ENCODE measurements at regions not wholly inside any gene's neighbourhood (a gene's known extent, or its start where the extent isn't known, plus 50 kb on each side); places are given as distances from the start of the nearest gene placed in this dataset.
"Not testable (repeated sequence)": the region's sequence is repeated elsewhere in the genome, so short reads cannot be mapped to it uniquely, and the experiment has no call there.

DNA sequence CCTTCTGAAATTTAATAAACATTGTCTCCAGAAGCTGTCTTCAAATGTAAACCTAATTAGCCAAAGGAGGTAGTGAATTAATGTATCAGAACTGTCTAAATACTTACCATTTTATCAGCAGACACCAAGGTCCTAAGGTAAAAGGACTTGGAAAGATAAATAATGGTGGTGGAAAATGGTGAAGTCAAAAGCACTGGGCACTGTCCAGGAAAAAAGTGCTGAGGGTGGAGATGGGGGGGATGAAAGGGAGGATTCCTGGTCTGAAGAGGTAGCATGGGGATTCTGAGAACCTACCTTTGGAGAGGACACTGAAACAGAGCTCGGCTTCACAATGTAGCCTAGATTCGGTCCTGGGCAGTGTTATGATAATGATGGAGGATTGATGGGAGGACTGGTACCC lies 149.0 kb upstream of the DPH6 start:
- DNase-seq (ENCODE audit: low read depth), result no peak

DNA sequence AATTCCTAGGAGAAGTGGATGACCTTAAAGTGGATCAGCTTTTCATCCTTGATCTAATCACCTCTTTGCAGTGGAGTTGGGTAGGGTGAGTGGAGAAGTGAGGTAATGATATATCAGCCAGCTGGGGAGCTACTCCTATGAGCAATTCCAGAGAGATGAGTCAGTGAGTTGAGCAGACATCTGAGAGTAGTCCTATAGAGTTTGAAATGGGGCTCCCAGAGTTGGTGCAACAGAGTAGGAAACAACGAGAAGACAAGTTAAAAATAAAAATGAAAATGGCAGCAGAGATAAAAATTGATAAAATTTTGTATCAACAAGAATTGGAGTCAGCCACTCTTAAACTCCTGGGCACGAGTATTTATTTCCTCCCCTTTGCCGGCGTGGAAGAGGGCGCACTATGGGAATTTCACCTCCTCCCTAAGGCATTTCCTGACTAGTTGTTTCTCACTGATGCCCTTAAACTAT lies 150.8 kb upstream of the DPH6 start:
- no peak for DNase-seq (ENCODE audit: low read depth)

DNA sequence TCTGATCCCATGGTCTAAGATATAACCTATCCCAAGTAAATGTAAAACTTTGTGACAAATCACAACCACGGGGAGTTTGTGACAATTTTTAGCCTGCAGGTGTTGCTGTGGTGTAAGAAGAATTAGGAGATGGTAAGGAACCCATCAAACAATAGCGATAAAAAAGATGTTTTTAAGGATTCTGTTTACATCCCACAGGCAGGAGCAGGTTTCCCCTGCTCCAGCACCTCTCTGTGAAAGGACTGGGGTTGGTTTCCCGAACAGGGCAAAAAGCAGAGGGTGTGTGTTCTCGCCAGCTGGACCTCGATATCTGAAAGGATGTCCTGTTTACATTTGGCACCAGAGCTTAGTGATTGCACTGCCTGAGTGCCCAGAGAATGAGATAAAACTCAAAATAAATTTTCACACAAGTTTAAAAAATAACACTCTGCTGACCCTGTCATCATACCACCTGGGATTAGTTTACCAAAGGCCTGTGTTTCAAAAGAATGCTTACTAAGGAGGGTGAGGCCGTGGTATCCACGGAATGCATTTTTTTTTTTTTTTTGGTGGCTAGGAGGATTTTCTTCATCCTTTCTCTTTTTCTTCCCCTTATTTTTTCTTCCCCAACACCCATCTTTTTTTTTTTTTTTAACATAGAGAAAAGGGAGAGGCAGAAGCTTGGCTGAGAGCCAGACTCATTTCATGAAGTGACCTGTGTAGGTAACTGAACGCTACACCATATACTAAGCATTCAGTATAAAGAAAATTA lies 151.8 kb upstream of the DPH6 start:
- DNase-seq (ENCODE audit: low read depth), result no peak

- DNase-seq (ENCODE audit: low read depth), result no peak
Observed at GRCh38 chr15:35698331-35698730, 152.4 kb upstream of the DPH6 start.

- no peak for DNase-seq (ENCODE audit: low read depth)
Observed at GRCh38 chr15:35698966-35699575, 153.1 kb upstream of the DPH6 start.

- DNase-seq (ENCODE audit: low read depth), result not testable (repeated sequence)
Observed at GRCh38 chr15:35700091-35700593, 154.2 kb upstream of the DPH6 start.

DNA sequence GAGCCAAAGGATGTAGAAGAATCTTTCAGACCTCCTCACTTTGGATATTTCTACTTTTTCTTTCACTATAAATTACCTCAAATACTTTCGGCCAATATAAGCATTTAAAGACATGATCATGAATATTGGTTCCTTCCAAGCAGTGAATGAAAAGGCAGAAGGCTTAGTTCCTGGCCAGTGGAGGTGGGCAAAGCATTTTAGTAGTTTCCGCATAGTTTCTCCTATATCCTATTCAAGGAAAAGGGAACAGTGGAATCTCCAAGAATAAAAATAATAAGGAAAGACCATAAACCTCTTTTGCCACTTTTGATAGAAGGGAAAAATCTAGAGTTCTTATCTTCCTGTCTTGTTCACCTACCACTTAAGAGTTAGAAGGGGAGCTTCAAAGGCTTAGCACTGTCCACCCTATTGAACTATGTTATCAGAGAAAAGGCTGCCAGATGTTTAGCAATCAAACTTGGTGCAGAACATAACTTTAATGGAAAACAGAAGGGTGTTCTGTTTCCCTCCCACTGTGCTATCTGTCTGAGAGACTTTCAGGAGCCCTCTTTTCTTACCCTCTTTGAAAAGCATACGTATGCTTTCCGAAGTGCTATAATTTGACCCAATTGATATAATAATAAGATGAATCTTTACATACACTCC lies 155.6 kb upstream of the DPH6 start:
- no peak for DNase-seq (ENCODE audit: low read depth)

DNA sequence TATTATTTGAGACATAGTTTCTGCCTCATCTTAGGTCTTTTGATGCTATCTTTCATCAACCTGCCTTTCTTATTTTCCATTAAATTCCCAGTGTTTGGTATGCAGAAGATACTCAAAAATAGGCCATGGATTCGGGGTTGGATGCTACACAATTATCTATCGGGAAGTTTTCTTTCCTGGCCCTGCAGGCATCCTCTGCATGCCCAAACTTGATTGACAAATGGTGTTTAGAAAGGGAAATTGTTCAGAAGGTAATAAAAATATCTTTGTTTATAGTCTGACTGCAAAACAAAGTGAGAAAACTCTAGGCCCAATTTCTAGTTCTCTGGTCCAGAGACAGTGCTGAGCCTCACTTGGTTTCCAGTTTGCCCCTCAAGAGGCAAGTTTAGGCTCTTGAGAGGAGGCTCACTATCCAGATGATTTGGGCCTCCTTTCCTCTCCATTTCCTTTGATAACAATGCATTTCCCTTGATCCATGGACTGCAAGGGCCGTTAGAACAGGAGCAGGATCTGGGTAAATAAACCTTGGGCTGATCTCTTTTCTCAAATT lies 157.1 kb upstream of the DPH6 start:
- no peak for DNase-seq (ENCODE audit: low read depth)

DNA sequence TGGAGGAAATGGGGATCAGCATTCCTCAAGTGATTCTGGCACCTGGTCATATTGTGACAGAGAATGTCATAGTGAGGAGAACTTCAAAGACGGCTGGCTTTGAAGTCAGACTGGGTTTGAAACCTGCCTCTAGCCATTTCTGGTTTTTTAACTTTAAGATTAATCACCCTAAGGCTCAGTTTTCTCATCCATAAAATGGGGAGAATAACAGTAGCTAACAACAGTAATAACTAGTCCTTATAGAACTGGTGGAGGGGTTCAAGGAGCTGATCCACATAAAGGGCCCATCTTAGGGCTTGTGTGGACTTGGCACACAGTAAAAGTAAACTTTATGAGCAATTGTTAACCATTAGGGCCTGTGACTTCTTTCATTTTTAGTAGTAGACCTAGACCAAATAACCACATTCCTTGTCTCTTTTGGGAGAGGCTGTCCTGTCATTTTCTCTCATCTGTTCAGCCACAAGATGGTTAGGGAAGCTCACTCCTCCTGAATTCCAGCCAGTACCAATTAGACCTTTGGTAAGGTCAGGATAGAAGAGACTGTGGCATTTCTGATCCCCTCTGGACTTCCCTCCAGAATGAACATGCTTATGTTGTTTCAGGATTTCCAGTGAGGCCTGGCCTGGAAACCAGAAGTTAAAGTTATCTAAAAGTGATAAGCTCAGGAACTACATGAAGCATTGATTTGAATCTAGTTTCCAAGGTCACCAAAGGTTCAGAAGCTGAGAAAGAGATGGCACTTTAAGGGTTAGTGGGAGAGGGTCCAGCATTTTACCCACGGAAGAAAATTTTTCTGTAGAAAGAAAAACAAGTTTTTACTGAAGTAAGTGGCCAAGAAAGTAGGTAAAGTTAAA lies 159.3 kb upstream of the DPH6 start:
- no peak for DNase-seq (ENCODE audit: low read depth)

DNA sequence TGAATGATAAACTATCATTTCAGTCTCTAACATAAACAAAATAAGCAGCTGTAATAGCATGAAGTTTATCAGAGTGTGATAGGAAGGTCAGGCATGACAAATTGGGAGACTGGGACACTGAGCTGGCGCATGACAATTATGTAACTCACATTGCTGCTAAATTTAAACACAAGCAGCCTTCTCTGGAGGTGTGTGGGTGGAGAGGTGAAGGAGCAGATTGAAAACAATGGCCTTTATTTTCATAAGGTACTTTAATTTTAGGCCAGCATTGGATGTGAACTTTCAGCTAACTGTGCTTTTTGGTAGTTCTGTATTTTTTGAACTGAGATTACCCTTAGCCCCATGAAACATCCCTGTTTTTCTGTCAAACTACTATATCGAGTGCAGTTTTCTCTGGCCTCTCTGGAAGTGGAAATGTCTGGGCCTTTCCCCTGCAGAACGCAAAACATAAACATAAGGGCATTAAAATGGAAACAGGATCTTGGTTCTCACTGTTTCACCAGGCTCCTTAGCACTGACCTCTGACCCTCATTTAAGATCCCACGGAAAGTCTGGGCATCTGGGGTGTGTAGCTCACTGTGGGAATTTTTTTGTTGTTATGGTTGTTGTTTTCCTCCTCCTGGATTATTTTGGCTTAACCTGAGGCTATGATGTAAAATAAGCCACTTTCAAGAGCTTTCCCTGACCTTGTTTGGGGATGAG lies 160.1 kb upstream of the DPH6 start:
- no peak for DNase-seq (ENCODE audit: low read depth)

DNA sequence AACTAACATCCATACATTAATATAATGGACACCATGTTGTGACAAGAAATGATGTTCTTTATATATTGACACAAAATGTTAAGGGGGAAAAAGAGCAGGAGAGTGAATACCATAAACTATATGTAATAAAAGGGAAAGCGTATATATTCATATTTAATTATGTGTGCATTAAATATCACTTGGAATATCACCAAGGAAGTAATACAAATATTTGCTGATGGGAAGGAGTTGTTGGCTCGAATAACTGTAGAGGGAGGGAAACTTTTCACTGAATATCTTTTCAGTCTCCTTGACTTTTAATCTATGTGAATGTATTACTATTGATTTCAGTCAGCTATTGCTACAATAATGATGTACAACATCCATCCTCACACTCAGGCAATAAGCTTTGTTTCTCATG lies 167.0 kb upstream of the DPH6 start:
- no peak for DNase-seq (ENCODE audit: low read depth)

- DNase-seq (ENCODE audit: low read depth), result no peak
Observed at GRCh38 chr15:35713733-35714132, 167.8 kb upstream of the DPH6 start.

DNA sequence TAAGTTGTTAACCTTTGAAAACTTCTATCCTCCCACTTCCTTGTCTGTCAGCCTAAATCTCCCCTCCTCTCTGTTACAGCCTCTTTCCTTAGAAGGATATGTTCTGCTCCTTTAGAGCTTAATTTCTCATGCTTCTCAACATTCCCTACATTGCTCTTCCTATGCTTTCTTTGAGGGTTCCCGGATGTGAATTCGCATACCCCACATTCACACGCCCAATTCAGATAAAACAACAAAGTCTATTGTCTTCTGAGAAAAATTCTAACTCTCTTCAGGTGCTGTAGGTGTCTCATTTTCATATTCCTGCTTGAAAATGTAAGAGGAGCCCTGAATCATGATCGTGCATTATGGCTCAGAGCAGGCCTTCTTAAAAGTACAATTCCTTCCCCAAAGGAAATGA lies 171.8 kb upstream of the DPH6 start:
- DNase-seq (ENCODE audit: low read depth), result no peak

DNA sequence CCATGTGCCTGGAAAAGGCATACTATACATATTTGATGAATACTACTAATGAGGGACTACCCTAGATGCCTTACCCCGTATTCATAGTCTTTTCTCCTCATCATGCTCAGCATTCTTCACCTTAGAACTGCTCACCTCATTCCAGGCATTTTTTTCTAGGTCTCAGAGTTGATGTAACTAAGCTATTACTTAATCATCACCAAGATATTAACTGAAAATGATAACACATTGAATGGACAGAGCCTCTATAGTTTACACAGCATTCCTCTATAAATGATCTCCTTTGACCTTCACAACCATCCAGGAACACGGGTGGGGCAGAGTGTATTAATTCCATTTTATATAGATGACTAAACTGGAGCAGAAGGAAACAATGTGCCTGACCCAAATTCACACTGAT lies 174.1 kb upstream of the DPH6 start:
- DNase-seq (ENCODE audit: low read depth), result no peak

DNA sequence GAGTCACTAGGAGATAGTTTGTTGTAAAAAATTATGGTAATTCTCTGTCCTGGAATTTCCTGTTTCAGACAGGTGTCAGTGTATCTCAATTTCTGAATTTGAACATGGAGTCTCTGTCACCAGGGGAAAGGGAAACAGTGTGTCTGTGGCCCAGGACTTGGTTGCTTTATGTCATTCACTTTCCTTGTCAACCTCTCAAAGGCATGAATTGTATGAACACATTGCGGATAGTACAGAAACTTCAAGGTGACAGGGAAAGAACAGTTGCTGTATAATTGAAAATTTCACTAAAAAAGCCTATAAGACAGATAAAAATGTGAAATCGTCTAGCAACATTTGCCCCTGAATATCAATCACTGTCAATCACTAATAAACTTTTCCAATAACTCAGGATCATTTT lies 175.0 kb upstream of the DPH6 start:
- DNase-seq (ENCODE audit: low read depth), result no peak

DNA sequence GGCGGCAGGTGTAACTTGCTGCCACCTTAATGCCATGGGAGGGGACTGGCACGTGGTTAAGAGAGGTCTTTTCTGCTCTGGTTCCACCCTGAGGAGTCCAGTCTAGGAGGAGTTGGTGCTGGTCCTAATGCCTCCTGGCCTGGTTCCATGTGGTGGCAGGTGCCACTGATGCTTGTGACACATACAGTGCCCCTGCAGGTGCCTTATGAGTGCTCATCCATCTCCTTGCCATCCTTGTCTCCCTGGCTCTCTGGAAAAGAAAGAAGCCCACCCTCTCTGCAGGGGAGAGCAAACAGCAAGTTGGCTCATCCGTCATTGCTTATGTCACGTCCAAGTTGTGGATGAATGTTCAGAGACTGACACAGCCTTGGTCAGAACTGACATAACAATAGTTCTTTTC lies 175.8 kb upstream of the DPH6 start:
- no peak for DNase-seq (ENCODE audit: low read depth)

DNA sequence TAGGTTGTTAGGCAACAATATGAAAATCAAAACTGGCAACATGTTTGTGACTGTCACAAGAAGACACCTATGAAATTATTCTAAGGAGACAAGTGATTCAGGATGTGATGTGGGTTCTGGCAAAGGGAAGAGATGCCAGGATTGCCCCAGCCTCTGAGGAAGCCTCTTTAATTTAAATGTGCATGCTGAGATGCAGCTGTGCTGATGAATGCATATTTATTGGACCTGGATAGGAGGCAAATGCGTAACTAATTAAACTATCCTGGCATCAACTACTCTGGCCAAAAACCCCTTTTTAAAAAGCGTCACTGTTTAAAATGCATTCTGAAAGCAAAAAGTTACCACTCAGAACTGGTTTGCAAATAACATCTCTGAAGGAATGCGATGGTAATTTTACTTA lies 176.5 kb upstream of the DPH6 start:
- DNase-seq (ENCODE audit: low read depth), result no peak

DNA sequence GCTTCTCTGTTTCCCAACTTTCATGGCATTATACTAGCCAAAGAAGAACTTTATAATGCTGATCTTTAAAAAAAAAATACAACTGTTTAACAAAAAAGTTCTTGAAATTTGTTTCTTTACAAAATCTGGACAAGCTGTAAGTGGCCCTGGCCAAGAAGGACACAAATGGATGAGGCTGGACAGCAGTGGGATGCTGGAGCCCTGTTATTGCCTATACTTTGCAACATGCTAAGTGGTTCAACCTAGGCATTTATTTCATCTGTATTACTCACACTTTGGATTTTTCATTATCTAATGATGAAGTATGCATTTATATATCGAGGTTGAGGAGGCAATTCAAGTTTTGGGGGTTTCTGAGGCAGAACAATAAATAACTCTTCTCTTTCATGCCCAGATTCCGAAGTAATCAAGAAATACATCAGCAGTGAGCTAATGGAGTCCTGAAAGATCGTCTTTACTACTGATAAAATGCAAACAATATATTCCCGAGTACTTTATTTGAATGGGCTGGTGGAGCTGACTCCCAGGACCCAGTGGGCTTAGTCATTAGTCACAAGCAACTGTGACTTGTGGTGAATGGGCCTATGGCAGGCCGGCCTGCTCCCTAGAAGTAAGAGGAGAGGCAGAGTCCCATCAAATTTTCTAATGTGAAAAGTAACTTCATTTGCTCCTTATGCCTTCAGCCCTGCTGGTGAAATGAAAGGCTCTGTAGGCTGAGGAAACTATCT lies 177.3 kb upstream of the DPH6 start:
- DNase-seq (ENCODE audit: low read depth), result no peak

- no peak for DNase-seq (ENCODE audit: low read depth)
Observed at GRCh38 chr15:35723852-35724251, 177.9 kb upstream of the DPH6 start.

GRCh38 chr15:35724626-35725025 lies 178.7 kb upstream of the DPH6 start:
- no peak for DNase-seq (ENCODE audit: low read depth)

GRCh38 chr15:35725353-35725752 lies 179.4 kb upstream of the DPH6 start:
- DNase-seq (ENCODE audit: low read depth), result no peak
